ENCODE measurements at regions not wholly inside any gene's neighbourhood (a gene's known extent, or its start where the extent isn't known, plus 50 kb on each side); places are given as distances from the start of the nearest gene placed in this dataset.

DNA sequence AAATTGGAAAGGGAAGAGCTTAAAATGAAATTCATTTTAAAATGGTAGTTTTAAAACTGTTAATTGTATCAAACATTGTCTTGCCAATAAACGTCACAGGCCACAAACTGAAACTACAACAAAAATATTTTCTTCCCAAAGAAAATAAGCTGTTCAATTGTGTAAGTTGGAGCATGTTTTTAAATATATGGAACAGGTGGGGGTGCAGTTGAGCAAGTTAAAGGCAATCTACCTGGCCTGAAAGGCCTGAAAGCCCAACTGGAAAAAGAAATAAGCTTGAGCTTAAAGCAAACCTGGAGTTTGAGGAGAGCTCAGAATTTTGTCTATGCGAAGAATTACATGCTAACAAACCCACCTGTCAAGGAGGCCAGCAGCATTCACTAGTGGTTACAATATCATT, 439.5 kb downstream of the ACTL7B start:
- POLR2A ChIA-PET (ENCODE audit: low non-redundant PET), result no interaction called here
- DNase-seq (ENCODE audit: low spot score), result peak; percentile 20
- 0 out of 2 replicates have a peak, but pooled peaks have one; percentile 18 for TF ChIP-seq CTCF (conservative IDR thresholded peaks at IDR 0.05; ENCODE audit: low read depth)
- CTCF ChIA-PET, result interaction anchor here (0.6 to 1.5 kb wide), 10 partner anchors 112 to 669 kb away, joined by 3 to 8 read pairs (median 4); no protein-coding TSS in a partner anchor
- H3K27ac ChIP-seq, result no peak overlapping the region

DNA sequence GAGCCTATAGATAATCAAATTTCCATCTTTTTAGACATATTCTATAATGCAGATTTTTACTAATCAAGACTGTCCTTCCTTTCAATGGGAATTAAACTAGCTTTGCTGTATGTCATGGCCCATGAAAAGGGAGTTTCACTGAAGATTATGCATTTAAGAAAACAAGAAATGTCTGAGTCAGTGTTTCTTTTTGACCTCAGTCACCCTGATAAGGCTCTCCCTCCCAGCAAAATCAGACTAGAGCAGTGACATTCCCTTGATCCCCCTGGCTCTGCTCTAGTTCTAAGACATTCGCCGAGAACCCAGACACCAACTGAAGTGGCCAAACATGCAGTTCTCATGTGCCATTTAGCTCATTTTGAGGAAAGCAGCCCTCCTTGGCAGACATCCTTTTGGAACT, 442.0 kb downstream of the ACTL7B start:
- no peak overlapping the region for H3K27ac ChIP-seq
- ChIA-PET CTCF (interaction anchor here (0.5 to 1.0 kb wide), 2 partner anchors 14 to 423 kb away, joined by 3 read pairs; no protein-coding TSS in a partner anchor), POLR2A (ENCODE audit: low non-redundant PET) (no interaction called here)
- no peak for DNase-seq (ENCODE audit: low spot score)
- no peak for TF ChIP-seq CTCF (conservative IDR thresholded peaks at IDR 0.05; ENCODE audit: low read depth)

- no peak overlapping the region for H3K27ac ChIP-seq
- POLR2A ChIA-PET (ENCODE audit: low non-redundant PET), result no interaction called here
- DNase-seq (ENCODE audit: low spot score), result no peak
- CTCF ChIA-PET, result no interaction called here
- TF ChIP-seq CTCF (conservative IDR thresholded peaks at IDR 0.05; ENCODE audit: low read depth), result no peak
These were observed 443.0 kb downstream of the ACTL7B start for GRCh38 chr9:108412755-108413154.

GRCh38 chr9:108411632-108412031, 444.2 kb downstream of the ACTL7B start:
- TF ChIP-seq CTCF (conservative IDR thresholded peaks at IDR 0.05; ENCODE audit: low read depth), result no peak
- H3K27ac ChIP-seq, result no peak overlapping the region
- ChIA-PET CTCF (no interaction called here), POLR2A (ENCODE audit: low non-redundant PET) (no interaction called here)
- DNase-seq (ENCODE audit: low spot score), result no peak

DNA sequence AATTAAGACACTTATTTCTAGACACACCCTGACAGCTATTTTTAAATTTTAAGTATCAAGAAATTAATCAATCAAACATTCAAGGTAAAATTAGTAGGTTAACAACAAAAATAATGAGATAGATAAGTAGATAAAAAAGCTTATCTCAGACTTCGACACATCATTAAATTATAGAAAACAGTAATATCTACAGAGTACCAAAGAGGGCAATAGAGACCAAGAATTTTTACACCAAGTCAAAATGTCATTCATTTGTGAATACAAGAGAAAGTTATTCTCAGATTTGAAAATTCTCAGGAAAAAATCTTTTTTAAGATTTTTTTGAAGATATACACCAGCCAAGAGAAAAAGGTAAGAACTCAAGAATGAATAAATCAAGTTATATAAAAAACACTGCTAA, 445.6 kb downstream of the ACTL7B start:
- POLR2A ChIA-PET (ENCODE audit: low non-redundant PET), result no interaction called here
- CTCF ChIA-PET, result interaction anchor here (0.5 to 2.1 kb wide), 12 partner anchors 14 to 948 kb away, joined by 3 to 6 read pairs (median 4); no protein-coding TSS in a partner anchor

GRCh38 chr9:108400297-108400696, 455.5 kb downstream of the ACTL7B start:
- POLR2A ChIA-PET (ENCODE audit: low non-redundant PET), result no interaction called here
- CTCF ChIA-PET, result interaction anchor here (0.7 kb wide), 1 partner anchor 9 kb away, joined by 3 read pairs; no protein-coding TSS in a partner anchor
- no peak for DNase-seq (ENCODE audit: low spot score)
- H3K27ac ChIP-seq, result no peak overlapping the region
- TF ChIP-seq CTCF (conservative IDR thresholded peaks at IDR 0.05; ENCODE audit: low read depth), result 0 out of 2 replicates have a peak, but pooled peaks have one; percentile 0

More for the DNA sequence above, 445.6 kb downstream of the ACTL7B start:
- DNase-seq (ENCODE audit: low spot score), result no peak
- no peak overlapping the region for H3K27ac ChIP-seq
- TF ChIP-seq CTCF (conservative IDR thresholded peaks at IDR 0.05; ENCODE audit: low read depth), result peak; percentile 37; the same call in 1 of the 2 replicates
